ENCODE measurements at regions not wholly inside any gene's neighbourhood (a gene's known extent, or its start where the extent isn't known, plus 50 kb on each side); places are given as distances from the start of the nearest gene placed in this dataset.
"Not testable (repeated sequence)": the region's sequence is repeated elsewhere in the genome, so short reads cannot be mapped to it uniquely, and the experiment has no call there.

DNA sequence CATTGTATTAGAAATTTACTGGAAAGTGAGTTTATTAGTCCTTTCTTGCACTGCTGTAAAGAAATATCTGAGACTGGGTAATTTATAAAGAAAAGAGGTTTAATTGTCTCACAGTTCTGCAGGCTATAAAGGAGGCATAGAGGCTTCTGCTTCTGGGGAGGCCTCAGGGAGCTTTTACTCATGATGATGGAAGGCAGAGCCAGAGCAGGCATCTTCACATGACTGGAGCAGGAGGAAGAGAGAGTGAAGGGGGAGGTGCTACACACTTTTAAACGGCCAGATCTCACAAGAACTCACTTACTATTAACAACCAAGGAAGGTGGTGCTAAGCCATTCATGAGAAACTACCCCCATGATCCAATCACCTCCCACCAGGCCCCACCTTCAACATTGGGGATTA is 112.7 kb upstream of the NUTM2F start:
- H3K9me3 ChIP-seq (replicated peaks; ENCODE audit: insufficient read depth, low read length); DNase-seq; H3K9me2 ChIP-seq (replicated peaks; ENCODE audit: insufficient read depth, low read length); H3K9ac ChIP-seq (ENCODE audit: low read length); H3F3A ChIP-seq (ENCODE audit: insufficient read depth, low read length); H3K4me1 ChIP-seq (ENCODE audit: low read length); H3K4me2 ChIP-seq (ENCODE audit: low read depth, low read length); H3K36me3 ChIP-seq (replicated peaks; ENCODE audit: insufficient read depth, low read length); H2AFZ ChIP-seq (ENCODE audit: low read length); H3K4me3 ChIP-seq (ENCODE audit: low read length); H3K27me3 ChIP-seq (replicated peaks; ENCODE audit: insufficient read depth, low read length); H4K20me1 ChIP-seq (ENCODE audit: insufficient read depth, low read length); H3K79me2 ChIP-seq (ENCODE audit: low read length); H3K27ac ChIP-seq (ENCODE audit: low read length): not testable (repeated sequence)

GRCh38 chr9:94441796-94442195 is 113.1 kb upstream of the PCAT7 start:
- no peak overlapping the region for H3K27ac ChIP-seq (ENCODE audit: low read length)
- no peak overlapping the region for H3K4me3 ChIP-seq (ENCODE audit: low read length)
- no peak for DNase-seq
- H3K9me3 ChIP-seq (replicated peaks; ENCODE audit: insufficient read depth, low read length), result no peaks in the 10 kb centered on the region
- no peak overlapping the region for H2AFZ ChIP-seq (ENCODE audit: low read length)
- no peaks in the 10 kb centered on the region for H3K27me3 ChIP-seq (replicated peaks; ENCODE audit: insufficient read depth, low read length)
- TF ChIP-seq EZH2 (optimal IDR thresholded peaks at IDR 0.05; ENCODE audit: low read depth, low read length) (no peak), EZH2phosphoT487 (IDR thresholded peaks at IDR 0.05; ENCODE audit: low read length) (no peak), CTCF (IDR thresholded peaks at IDR 0.05; ENCODE audit: low read length) (no peak)
- H3K4me1 ChIP-seq (ENCODE audit: low read length), result no peaks in the 10 kb centered on the region
- no peak overlapping the region for H3K9ac ChIP-seq (ENCODE audit: low read length)
- H3F3A ChIP-seq (ENCODE audit: insufficient read depth, low read length), result no peaks in the 10 kb centered on the region
- no peak overlapping the region for H3K4me2 ChIP-seq (ENCODE audit: low read depth, low read length)
- no peaks in the 10 kb centered on the region for H4K20me1 ChIP-seq (ENCODE audit: insufficient read depth, low read length)
- peaks cover 3% of the 10 kb centered on the region for H3K79me2 ChIP-seq (ENCODE audit: low read length)
- H3K9me2 ChIP-seq (replicated peaks; ENCODE audit: insufficient read depth, low read length), result no peaks in the 10 kb centered on the region
- H3K36me3 ChIP-seq (replicated peaks; ENCODE audit: insufficient read depth, low read length), result peaks cover 3% of the 10 kb centered on the region; the same call in 1 of the 2 replicates

GRCh38 chr9:94443032-94443722 is 111.7 kb upstream of the PCAT7 start:
- no peak for DNase-seq
- Histone ChIP-seq H3K27me3 (replicated peaks; ENCODE audit: insufficient read depth, low read length) (no peaks in the 10 kb centered on the region), H3K79me2 (ENCODE audit: low read length) (peaks cover 3% of the 10 kb centered on the region), H3K4me1 (ENCODE audit: low read length) (no peaks in the 10 kb centered on the region), H3K9me3 (replicated peaks; ENCODE audit: insufficient read depth, low read length) (no peaks in the 10 kb centered on the region), H3F3A (ENCODE audit: insufficient read depth, low read length) (no peaks in the 10 kb centered on the region), H3K9me2 (replicated peaks; ENCODE audit: insufficient read depth, low read length) (no peaks in the 10 kb centered on the region), H3K27ac (ENCODE audit: low read length) (no peak overlapping the region), H4K20me1 (ENCODE audit: insufficient read depth, low read length) (no peaks in the 10 kb centered on the region), H2AFZ (ENCODE audit: low read length) (no peak overlapping the region), H3K4me2 (ENCODE audit: low read depth, low read length) (no peak overlapping the region), H3K9ac (ENCODE audit: low read length) (no peak overlapping the region), H3K36me3 (replicated peaks; ENCODE audit: insufficient read depth, low read length) (peaks cover 3% of the 10 kb centered on the region; the same call in 1 of the 2 replicates), H3K4me3 (ENCODE audit: low read length) (no peak overlapping the region)
- TF ChIP-seq EZH2 (optimal IDR thresholded peaks at IDR 0.05; ENCODE audit: low read depth, low read length) (no peak), CTCF (IDR thresholded peaks at IDR 0.05; ENCODE audit: low read length) (no peak)

DNA sequence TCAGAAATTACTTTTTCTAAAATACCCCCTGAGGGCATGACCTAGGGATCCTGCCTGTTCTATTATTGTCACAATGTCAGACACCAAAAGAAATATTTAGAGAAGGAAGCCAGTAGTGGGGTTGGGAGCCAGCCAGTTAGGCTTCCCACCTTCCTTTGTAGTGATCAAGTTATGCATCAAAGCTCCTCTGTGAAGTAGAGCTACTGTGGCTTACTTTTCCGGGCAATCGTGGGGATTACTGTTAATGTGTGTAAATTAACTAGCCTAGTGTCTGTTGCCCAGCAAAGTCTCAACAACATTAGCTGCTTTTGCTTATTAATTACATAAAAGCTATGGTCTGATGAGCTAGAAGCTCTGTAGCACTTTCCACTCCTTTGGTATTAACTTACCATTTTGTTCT is 109.0 kb upstream of the PCAT7 start:
- Histone ChIP-seq H4K20me1 (ENCODE audit: insufficient read depth, low read length) (no peaks in the 10 kb centered on the region), H3K4me1 (ENCODE audit: low read length) (no peaks in the 10 kb centered on the region), H3K9me2 (replicated peaks; ENCODE audit: insufficient read depth, low read length) (no peaks in the 10 kb centered on the region), H3K27ac (ENCODE audit: low read length) (no peak overlapping the region), H3K9ac (ENCODE audit: low read length) (no peak overlapping the region), H3K9me3 (replicated peaks; ENCODE audit: insufficient read depth, low read length) (no peaks in the 10 kb centered on the region), H3K4me2 (ENCODE audit: low read depth, low read length) (no peak overlapping the region), H3F3A (ENCODE audit: insufficient read depth, low read length) (no peaks in the 10 kb centered on the region), H3K36me3 (replicated peaks; ENCODE audit: insufficient read depth, low read length) (peaks cover under 1% of the 10 kb centered on the region; the same call in 1 of the 2 replicates), H2AFZ (ENCODE audit: low read length) (no peak overlapping the region), H3K4me3 (ENCODE audit: low read length) (no peak overlapping the region), H3K27me3 (replicated peaks; ENCODE audit: insufficient read depth, low read length) (no peaks in the 10 kb centered on the region), H3K79me2 (ENCODE audit: low read length) (peaks cover 3% of the 10 kb centered on the region; the same call in 1 of the 2 replicates)
- TF ChIP-seq EZH2phosphoT487 (IDR thresholded peaks at IDR 0.05; ENCODE audit: low read length) (no peak), EZH2 (optimal IDR thresholded peaks at IDR 0.05; ENCODE audit: low read depth, low read length) (no peak), CTCF (IDR thresholded peaks at IDR 0.05; ENCODE audit: low read length) (no peak)
- DNase-seq, result no peak
